ENCODE measurements at regions not wholly inside any gene's neighbourhood (a gene's known extent, or its start where the extent isn't known, plus 50 kb on each side); places are given as distances from the start of the nearest gene placed in this dataset.

DNA sequence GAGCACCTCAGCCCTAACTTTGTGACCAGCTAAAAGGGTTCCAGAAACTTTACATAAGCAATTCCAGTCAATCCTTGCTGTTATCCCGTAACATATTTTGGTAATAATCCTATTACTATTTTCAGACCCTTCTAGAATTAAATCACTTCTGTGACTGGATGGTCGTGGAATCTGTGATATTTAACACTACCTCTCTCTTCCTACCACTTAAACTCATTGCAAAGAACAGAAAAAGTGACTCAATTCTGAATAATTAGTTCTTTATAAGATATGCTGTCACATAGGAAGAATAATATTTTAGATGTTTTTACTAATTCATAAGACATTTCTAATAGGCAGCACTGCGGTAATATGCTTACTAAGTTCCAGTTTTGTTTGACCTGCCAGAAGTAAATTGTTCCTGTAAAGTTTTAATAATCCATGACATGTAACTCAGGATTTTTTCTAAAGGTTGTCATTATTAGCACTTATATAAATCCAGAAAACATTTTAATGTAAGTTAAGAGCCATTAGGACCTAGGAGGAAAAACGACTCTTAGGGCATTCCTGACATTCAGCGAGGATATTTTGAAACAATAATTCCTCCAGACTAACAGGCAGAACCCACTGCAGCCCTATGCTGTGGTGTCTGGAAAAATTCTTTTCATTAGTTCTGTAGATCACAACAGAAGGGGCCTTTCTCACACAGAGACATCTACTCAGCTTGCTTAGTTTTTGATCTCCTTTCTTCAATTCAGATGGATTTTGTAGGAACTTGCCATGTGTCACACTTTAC lies 113.3 kb upstream of the MBNL1 start:
- no peak for DNase-seq

DNA sequence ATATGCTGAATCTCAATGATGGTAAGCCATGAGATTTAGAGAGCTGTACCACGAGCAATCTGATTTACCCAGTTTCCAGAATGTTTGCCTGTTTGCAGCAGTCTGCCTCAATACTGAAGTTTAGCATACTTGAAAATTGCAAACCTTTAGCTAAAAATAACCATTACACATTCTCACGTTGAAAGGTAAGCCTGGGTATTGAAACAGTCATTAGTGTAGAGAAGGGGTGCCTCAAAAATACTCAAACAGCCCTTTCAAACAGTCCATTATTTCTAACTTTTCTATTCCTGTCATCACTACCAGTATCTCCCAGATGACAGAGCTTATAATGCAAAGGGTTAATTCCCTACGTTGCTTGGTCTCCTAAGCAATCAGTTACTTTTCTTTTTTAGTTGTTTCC lies 111.8 kb upstream of the MBNL1 start:
- no peak for DNase-seq

DNA sequence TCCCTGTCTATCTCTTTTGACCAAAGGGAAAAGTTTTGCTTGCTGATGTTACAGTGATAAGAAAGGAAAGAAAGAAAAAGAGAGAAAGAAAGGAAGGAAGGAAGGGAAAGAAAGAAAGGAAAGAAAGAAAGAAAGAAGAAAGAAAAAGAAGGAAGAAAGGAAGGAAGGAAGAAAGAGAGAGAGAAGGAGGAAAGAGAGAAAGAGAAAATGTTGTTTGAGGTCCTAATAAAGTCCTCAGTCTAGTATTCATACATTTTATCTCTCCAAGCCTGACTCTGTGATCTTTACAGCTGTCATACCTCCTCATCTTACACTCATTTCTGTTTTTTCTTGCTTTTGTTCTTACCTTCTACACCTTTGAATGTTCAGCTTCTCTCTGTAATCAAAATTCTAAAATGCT lies 111.4 kb upstream of the MBNL1 start:
- DNase-seq = no peak

DNA sequence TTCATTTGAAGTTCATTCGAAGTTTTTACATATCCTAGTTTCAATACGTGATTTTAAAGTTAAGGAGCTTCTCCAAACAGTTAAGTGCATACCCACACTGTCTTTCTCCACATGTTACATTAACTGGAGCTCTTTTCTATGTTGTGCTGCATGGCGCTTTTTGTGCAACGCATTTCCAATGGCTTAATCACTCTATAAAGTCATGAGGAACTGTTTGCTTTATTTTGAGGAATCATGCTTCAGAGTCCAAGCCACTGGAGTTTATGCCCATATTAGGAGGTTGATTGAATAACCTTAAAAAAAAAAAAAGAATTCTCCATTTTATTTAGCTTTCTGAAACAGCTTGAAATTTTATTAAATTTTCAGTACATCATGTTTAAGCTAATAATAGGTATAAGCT lies 109.4 kb upstream of the MBNL1 start:
- no peak for DNase-seq

DNA sequence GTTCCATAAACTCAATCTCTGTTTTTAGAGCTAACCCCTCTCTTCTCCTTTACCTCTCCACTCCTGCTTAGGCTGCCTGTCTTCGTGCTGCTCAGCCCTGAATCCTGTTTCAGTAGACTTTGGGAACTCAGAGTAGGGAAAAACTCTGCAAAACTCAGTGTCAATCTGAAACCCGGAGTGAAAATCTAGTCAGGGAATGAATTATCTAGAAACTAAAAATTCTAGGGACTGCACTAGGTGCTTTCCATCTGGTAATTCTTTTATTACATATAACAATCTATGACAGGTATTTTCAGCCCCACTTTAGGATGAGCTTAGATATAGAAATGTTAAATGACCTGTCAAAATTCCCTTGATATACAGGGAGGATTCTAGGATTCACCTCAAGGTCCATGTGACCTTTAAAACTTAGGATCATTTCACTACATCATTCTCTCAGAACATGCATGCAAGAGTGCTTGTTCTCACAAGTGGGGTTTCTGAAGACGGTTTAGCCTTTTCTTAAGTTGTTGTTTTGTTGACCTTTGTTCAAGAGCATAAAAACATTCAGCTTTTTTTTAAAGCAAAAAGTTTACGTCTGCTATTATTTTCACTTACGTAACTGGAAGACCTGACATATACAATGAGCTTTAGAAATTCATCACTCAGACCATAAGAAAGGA lies 108.2 kb upstream of the MBNL1 start:
- DNase-seq = no peak

DNA sequence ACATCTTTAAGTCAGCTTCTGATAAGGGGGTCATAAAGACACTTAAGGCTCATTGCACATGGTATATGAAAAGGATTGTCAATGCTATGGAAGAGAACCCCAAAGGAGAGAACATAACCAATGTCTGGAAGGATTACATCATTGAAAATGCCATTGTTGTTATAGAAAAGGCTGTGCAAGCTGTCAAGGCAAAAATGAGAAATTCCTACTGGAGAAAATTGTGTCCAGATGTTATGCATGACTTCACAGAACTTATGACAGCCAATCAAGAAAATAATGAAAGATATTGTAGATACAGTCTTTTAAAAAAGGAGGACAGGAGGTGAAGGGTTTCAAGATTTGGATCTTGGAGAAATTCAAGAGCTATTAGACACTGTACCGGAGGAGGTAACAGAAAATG lies 96.3 kb upstream of the MBNL1 start:
- DNase-seq = no peak

DNA sequence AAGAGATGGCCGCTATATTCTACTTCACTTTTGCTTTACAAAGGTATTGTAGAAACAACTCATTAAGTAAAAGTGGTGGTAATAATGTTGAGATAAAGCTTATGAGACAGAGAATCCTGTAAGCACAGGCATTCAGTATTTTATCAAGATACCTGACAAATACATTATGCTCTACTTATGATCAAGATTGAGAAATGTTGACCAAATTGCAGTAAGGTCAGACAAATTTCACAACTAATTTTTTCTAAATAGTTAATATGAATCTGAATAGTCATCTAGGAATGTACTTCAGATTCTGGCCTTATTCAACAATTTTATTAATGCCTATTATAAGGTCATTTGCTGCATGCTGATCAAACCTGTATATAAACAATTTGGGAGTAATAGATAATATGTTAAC lies 95.1 kb upstream of the MBNL1 start:
- DNase-seq = no peak

DNA sequence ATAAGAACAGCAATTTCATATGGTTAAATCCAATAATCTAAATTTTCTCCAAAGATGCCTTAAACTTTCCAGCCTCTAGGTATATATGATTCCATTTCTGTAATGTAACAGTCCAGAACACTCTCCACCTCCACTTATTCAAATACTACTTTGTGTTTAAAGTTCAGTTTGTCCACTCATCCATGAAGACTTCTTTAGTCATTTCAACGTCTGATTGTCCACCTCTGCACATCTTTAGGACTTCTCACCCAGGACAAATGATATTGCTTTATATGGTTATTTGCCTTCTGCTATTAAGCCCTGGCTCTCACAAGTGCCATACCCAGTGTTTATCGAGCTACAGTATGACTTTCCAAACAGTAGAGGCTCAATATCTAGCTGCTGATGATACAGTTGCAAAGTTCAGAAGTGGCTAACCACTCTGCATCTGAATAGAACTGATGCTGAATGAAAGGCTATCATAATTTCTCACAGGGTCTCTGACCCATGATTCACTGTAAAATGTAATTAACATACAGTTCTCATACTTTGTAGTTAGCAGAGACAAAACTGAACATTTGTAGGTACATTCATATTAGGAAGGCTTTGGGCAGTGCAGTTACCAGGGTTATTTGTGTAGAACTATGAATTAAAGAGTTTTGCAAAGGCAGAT lies 93.7 kb upstream of the MBNL1 start:
- no peak for DNase-seq

DNA sequence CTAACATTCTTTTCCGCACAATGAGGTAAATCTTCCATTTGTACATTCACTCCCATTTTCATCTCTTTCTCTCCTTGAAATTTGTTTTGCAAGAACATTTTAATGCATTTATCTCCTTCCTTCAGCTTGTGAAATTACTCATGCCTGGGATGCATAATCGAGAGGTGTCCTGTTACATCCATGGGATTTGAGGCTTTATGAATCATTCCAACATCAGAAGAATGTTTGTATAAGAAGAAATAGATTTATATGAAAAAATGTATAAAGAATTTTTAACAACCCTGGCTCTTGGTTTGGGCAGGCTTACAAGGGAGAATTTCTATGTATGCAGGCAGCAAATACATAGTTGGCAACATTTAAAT lies 93.2 kb upstream of the MBNL1 start:
- no peak for DNase-seq

DNA sequence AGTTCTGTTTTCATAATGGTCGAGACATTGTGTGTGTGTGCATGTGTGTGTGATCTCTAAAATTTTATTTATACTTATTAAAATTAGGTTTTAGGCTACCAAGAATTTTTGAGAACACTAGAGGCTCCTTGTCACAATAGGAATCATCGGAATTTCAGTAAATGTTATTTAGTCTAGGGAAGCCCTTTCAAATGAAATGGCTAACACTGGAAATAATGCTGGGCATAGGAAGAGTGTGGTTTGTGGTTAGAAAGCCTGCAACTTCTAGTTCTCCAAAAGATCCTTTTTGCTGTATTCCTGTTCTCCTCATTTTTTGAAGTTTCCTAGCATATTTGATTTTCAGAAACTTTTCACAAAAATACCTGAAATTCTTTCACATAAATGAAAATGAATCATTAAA lies 92.5 kb upstream of the MBNL1 start:
- no peak for DNase-seq

DNA sequence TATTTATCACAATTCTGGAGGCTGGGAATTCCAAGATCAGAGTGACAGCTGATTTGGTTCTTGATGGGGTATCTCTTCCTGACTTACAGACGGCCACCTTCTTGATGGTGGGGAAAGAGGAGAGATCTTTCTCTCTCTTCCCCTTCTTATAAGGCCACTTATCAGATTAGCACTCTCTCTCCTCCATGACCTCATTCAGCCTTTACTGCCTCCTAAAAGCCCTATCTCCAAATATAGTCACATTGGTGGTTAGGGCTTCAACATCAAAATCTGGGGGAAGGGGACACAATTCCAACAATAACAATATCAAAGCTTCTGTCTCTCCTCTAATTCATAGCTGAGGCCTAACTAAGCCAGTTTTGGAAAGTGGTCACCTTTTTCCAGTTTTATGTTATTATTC lies 91.7 kb upstream of the MBNL1 start:
- no peak for DNase-seq

DNA sequence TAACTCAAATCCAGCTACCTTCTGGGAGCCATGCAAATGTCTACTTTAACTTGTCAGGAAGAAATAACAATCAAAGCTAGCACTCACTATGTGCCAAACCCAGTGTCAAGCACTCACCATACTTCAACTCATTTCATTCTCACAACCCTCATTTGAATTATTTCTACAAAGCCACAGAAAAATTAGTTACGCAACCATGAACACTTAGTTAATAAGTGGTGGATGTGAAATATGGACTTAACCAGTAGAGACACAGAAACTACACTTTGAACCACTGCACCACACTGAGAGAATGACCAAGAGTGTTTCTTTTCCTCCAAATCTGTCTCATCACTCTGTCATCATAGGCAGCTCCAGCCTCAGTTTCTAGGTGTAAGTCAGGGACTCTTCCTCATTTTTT lies 91.0 kb upstream of the MBNL1 start:
- DNase-seq = no peak

DNA sequence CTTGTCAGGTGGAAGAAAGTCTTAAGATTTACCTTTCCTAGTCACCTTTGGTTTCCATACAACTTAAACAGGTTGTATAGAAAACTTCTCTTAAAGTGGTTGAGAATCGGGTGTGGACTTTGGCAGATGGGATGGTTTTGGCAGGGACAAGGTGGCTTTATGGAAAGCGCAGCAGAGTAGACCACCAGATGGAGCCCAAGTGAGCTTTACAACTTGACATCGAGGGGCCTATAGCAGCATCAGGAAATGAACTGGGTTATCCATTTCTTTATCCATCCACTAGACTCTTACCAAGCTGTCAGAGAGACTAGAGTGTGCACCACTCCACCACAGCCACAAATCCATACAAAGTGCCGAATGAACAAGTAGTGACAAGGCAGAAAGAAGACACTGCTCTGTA lies 85.3 kb upstream of the MBNL1 start:
- DNase-seq = no peak

DNA sequence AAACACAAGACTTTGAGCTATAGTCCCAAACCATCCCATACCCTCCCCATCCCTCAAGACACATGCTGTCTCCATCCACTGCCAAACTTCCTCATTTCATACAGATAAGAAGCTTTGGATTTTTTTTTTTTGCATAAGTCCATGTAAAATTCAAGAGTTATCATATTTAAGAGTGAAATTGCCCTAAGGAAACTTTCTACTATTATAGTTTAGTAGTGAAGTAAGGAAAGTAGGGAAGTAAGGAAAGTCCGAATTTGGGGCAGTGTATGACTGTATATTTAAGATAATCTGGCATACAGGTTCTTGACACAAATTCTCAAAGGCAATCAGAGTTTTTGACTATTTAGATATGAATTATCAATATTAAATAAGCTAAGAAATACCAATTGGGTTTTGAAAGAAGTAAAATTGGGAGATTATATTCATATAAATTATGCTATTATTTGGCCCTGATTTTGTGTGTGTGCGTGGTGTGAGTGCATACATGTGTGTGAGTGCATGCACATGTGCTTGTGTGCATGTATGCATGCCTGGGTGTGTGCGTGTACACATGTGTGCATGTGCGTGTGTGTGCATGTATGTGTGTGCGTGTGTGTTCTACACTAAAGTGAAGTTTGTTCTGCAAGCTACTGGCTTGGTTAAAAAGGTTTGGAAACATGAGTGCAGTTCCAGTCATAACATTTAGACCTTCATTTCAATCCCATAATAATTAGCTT lies 83.6 kb upstream of the MBNL1 start:
- no peak for DNase-seq

DNA sequence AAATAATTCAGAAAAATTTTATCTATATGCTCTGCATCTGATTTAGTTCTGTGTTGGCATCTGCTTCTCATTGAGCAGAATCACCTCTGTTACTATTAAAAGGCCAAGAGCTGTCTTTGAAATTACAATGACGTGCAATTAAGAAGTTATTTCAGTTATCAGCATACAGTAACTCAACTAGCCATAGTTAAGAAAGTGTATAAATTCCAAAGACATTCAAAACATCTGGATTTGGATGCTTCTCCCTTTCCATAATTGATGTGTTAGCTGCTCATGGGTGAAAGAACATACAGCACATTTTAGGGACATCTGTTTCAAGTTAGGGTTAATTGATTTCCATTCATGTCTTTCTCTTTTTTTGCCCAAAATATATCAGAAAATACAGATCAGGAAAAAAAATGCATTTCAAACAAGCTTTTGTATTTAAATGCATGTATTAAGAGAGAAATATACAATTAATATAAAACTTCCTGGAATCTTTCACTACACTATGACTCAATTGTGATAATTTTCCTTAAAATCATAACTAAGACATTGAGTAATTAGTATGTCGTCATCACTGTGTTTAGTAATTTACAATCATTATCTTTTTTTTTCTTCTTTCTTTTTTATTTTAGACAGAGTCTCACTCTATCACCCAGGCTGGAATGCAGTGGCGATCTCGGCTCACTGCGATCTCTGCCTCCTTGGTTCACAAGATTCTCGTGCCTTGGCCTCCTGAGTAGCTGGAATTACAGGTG lies 82.7 kb upstream of the MBNL1 start:
- DNase-seq = no peak

DNA sequence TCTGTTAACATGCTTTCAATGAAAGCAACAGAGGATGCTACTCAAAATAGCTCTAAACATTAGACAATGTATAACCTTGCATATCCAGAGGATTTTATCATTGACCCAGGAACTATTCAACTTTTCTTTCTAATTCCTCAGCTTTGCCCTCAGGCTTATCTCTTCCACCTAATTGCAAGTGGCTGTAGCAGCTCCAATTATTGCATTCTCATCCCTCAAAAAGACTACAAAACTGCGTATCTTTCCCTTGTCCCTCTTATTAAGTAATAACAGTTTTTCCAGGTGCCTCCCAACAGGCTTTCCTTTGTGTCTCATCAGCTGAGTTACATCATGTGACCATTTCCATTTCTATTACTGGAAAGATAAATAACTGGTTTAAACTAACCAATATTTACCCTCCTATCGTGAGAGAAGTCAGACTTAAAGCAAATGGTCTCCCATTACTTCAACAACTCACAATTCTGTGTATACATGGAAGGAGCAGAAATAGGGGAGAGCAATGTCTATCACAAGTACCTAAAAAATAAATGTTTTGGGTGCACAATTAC lies 78.0 kb upstream of the MBNL1 start:
- DNase-seq = no peak

DNA sequence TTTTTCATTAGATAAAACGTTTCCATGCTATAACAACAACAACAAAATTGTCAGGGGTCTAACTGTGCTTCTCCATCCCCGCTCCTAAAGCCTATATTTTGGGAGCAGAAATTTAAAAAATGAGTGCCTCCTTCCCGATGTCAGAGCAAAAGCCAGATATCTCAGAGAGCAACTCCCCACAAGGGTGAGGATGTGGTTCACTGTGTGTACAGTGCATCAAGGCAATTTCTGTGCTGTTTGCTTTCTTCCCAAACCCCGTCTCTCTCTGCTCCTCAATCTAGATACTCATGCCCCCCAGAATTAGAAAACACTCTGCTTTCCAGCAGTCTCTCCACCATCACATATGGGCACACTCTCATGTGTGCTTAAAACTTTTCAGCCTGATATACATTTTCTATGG lies 76.7 kb upstream of the MBNL1 start:
- DNase-seq = no peak

DNA sequence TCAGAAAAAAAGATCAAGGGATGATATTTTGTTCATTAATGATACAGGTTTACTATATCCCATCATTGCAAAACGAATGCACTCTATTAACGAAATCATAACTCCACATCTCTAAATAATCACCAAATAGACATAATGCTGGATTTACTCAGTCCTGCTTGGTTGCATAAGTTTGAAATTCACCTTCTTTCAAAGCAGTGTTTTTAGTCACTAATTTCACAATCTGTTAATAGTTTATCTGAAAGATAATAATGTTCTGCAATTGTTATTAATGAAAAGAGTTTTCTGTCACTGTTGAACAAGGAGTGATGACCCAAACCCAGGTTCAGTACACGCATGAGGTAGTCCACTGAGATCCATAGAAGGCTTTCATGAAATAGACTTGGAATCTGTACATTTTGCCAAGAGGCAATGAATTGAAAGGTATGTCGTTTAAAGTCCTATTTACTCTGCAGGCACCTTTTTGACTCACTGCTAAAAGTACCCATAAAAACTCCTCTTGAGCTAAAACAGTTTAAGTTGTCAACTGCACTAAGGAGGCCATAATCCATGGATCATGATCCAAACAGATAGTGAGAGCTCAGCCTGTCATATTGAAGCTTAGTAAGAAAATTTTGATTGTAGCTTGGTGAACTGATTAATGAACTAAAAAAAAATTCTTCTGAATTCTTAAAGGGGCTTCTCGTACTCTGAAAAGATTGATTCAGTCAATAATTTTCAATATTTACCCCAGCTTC lies 75.6 kb upstream of the MBNL1 start:
- DNase-seq = no peak

DNA sequence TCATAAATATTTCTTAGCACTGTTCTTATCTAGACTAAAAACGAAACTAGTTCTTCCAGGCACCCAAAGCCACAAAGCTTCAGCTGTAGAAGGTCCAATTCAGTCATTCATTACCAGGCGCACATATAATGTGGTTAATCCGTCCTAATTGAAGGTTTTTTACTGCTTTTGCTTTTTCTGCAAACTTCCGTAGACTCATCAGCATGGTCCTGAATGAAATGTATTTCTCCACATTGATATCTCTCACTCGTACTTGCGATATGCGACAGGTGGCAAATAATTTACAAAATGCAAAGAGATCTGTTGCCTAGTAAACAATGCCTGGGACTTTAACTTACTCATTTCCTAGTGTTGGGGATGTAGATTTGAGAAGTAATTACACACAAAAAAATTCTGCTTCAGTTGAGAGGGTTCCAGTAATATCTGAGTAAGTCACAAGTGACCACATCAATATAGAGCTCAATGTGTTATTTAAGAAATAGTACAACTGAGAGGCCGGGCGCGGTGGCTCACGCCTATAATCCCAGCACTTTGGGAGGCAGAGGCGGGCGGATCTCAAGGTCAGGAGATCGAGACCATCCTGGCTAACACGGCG lies 75.0 kb upstream of the MBNL1 start:
- DNase-seq = peak; percentile 87

DNA sequence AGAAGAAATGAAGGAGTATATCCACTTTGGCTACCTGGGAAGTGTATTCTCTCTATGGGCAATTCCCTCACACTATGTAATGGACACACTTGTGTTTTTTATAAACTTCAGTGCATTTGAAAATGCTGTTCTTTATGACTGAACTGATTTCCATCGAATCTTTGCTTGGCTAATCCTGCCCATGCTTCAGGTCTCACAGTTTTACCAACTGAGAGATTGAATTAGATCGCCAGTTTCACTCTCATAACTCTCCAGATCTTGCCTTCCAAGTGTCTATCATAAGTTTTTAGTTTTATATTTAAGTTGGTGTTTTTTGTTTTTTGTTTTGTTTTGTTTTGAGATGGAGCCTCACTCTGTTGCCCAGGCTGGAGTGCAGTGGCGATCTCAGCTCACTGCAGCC lies 73.5 kb upstream of the MBNL1 start:
- no peak for DNase-seq

DNA sequence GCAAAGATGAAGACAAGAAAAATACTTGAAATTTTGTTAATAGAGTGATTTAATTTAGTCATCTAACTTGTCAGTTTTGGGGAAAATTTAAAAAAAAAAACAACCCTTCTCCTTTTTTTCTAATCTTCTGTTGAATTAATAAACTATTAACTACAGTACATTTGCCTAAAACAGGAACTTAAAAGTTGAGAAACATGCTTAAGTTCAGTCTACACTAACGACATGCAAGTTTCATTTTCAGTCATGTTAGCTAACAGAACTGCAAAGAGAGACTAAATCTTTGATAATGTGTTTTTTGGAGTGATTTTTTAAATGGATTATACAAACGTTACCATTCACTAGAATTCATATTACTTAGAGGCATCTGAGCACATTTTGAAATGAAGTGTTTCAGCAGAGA lies 71.9 kb upstream of the MBNL1 start:
- peak; percentile 69 for DNase-seq

DNA sequence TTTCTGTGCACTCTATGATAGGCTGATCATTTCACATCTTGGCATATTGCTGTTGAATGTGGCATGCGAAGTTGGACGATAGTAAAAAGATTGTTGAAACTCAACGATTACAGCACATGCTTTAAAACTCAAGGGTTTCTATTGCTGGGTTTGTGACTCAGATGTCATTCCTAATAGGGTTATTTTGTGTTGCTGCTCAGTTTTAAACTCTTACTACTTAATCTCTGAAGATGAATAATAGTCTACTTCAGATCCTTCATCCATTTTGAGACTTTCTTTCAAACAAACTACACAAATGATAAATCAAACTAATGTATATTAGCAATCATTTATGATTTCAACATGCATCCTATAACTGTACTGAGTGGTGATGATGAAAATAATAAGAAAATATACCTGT lies 71.3 kb upstream of the MBNL1 start:
- peak; percentile 62 for DNase-seq

Data from activated CD4-positive, alpha-beta T cell treated with anti-CD3 and anti-CD28 coated beads, Interleukin-2, Interleukin-6, amounts not matched to agents 100 ng/mL and 50 ng/mL, durations not matched to agents 16 hours and 8 hours (primary cell).